Fibroblast of the aortic adventitia (primary cell): ENCODE measurements at regions not wholly inside any gene's neighbourhood (a gene's known extent, or its start where the extent isn't known, plus 50 kb on each side); places are given as distances from the start of the nearest gene placed in this dataset.
A peak's percentile ranks its signal among the peaks of the same experiment; 100 is the strongest.

Source experiments
- DNase-seq: peaks from one replicate; pipeline ENCODE4 v3.0.0-alpha.2; 2010; ENCODE audit warnings: low read depth
- H3K4me3 ChIP-seq: 2 replicates; pipeline ENCODE4 v1.5.1; 2011; ENCODE audit warnings: low read depth, mild to moderate bottlenecking, control low read depth, low read length, moderate library complexity
- TF ChIP-seq, protein P1 (sequence below): IDR thresholded peaks from 2 replicates; pipeline ENCODE4 v1.5.1; 2011; ENCODE audit warnings: mild to moderate bottlenecking, low read length, control low read depth, inconsistent platforms; ENCODE audit not compliant: insufficient read depth

- no peak overlapping the region for H3K4me3 ChIP-seq
- TF ChIP-seq, protein P1, sequence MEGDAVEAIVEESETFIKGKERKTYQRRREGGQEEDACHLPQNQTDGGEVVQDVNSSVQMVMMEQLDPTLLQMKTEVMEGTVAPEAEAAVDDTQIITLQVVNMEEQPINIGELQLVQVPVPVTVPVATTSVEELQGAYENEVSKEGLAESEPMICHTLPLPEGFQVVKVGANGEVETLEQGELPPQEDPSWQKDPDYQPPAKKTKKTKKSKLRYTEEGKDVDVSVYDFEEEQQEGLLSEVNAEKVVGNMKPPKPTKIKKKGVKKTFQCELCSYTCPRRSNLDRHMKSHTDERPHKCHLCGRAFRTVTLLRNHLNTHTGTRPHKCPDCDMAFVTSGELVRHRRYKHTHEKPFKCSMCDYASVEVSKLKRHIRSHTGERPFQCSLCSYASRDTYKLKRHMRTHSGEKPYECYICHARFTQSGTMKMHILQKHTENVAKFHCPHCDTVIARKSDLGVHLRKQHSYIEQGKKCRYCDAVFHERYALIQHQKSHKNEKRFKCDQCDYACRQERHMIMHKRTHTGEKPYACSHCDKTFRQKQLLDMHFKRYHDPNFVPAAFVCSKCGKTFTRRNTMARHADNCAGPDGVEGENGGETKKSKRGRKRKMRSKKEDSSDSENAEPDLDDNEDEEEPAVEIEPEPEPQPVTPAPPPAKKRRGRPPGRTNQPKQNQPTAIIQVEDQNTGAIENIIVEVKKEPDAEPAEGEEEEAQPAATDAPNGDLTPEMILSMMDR, result no peak
- DNase-seq, result no peak
Observed at GRCh38 chr20:60840971-60841370, 411.1 kb upstream of the CDH4 start.

DNA sequence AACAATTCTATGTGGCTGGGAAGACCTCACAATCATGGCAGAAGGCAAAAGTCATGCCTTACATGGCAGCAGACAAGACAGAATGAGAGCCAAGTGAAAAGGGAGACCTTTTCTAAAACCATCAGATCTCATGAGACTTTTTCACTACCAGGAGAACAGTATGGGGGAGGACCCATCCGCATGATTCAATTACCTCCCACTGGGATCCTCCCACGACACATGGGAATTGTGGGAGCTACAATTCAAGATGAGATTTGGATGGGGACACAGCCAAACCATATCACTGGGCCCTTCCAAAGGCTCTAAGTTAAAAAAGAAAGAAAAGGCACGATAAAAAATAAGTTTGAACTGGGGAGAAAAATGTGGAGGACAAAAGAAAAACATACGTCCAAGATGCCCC is 406.9 kb upstream of the CDH4 start:
- TF ChIP-seq, protein P1, result no peak
- H3K4me3 ChIP-seq, result no peak overlapping the region
- no peak for DNase-seq

DNA sequence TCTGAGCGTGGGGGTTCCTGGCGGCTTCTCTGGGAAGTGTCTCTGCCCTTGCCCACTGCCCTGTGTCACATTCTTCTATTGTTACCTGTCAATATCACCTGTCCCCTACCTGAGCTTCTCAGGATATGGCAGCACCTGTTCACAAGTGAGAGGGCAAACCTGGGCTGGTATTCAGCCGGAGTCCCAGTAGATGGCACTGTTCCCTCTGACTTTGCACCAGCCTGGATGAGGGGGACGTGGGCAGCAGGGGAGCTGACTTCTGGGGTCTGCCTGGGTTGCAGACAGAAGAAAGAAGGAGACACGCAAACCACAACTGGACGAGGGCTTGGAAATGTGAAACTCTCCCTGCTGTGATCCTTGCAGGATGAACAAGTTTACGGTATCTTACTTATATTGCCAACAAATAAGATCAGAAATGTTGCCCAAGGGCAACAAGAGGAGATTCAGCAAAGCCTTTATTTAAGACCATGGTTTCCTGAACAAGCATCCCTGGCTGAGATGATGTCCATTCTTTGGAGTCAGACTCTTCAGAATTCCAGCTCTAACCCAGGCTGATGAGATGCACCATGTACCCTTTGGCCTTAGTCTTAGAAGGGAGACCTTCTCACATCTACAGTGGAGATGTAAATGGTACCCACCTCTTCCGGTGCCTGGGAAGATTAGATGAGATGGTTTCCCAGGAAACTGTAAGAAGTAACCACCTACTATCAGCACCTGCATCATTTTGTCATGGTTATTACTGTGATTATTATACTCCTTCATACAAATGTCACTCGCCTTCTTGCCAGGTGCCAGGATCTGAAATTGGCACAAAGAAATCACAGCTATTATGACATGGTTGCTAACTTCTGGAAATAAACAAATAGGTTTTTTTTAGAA is 400.0 kb upstream of the CDH4 start:
- no peak for DNase-seq
- TF ChIP-seq, protein P1, result no peak
- H3K4me3 ChIP-seq, result no peak overlapping the region

DNA sequence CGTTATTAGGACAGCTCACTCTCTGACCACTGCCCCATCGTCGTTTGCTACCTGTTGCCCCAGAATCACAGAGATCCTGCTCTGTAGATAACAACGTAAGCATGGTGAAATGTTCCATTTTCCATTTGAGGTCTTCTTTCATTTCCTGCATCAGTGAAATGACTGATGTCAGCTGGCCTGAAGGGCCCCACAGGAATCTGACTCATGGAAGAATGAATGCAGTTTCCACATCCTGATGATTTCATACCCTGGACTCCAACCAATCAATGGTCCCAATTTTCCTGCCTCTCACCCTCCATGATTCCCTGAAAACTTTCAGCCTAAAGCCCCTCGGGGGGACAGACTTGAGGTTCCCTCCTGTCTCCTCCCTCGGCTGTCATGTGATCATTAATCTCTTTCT is 394.4 kb upstream of the CDH4 start:
- DNase-seq, result peak; percentile 1

DNA sequence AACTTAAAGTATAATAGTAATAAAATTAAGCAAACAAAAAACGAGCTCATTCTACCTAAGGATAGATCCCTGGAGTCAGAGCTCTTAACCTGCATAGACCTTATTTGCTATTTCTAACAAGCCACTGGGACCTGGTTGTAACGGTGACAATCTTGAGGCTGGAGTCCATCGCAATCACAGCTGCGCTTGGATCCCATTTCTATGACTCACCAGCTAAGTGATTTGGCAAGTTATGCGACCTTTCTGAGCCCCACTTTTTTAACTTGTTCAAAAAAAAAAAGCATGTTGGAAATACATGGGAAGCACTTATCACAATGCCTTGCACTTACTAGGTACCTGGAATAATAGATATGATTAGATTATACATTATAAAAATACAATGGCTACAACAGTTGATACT is 389.5 kb upstream of the CDH4 start:
- no peak overlapping the region for H3K4me3 ChIP-seq
- DNase-seq, result no peak
- TF ChIP-seq, protein P1, result no peak

More for the DNA sequence above, 394.4 kb upstream of the CDH4 start:
- no peak overlapping the region for H3K4me3 ChIP-seq
- TF ChIP-seq, protein P1, result no peak

GRCh38 chr20:60863548-60863947 is 388.5 kb upstream of the CDH4 start:
- TF ChIP-seq, protein P1, result no peak
- no peak overlapping the region for H3K4me3 ChIP-seq
- DNase-seq, result no peak
